ENCODE measurements at regions not wholly inside any gene's neighbourhood (a gene's known extent, or its start where the extent isn't known, plus 50 kb on each side); places are given as distances from the start of the nearest gene placed in this dataset.
"Not testable (repeated sequence)": the region's sequence is repeated elsewhere in the genome, so short reads cannot be mapped to it uniquely, and the experiment has no call there.

GRCh38 chr3:68664276-68664675 is 268.1 kb downstream of the TAFA4 start:
- TF ChIP-seq CTCF (IDR thresholded peaks at IDR 0.05; ENCODE audit: insufficient read depth in 1 of 2, low read depth in 1 of 2, low read length in 1 of 2, severe bottlenecking in 1 of 2, unreplicated experiment in 1 of 2): no peak
- Histone ChIP-seq H3K4me1 (no peaks in the 10 kb centered on the region), H3K4me3 (ENCODE audit: low read depth, low read length) (no peak overlapping the region), H3K27me3 (replicated peaks; ENCODE audit: control insufficient read depth, insufficient read depth, low read length) (no peaks in the 10 kb centered on the region), H3K36me3 (ENCODE audit: control insufficient read depth, insufficient read depth, low read length) (no peaks in the 10 kb centered on the region), H3K9me3 (no peaks in the 10 kb centered on the region; the same call in 1 of the 2 replicates)
- POLR2A ChIA-PET: no interaction called here
- Mint-ChIP-seq H3K9me3 (ENCODE audit: unreplicated experiment) (no peaks in the 10 kb centered on the region), H3K4me1 (ENCODE audit: low read depth, unreplicated experiment) (no peaks in the 10 kb centered on the region), H3K36me3 (ENCODE audit: insufficient read depth, unreplicated experiment) (no peaks in the 10 kb centered on the region), H3K27me3 (ENCODE audit: insufficient read depth, unreplicated experiment) (peaks cover 7% of the 10 kb centered on the region), H3K4me3 (ENCODE audit: unreplicated experiment) (no peak overlapping the region), H3K27ac (ENCODE audit: unreplicated experiment) (no peak overlapping the region)
- no TSS peak for BruUV-seq (replicated peaks)
- DNase-seq: no peak
- CTCF ChIA-PET: no interaction called here
- intact Hi-C loops (cut with micrococcal nuclease; ENCODE audit: unreplicated experiment): no loop called here

GRCh38 chr3:68662176-68662575 is 270.2 kb downstream of the TAFA4 start:
- no TSS peak for BruUV-seq (replicated peaks)
- no peaks in the 10 kb centered on the region for H3K36me3 ChIP-seq (ENCODE audit: control insufficient read depth, insufficient read depth, low read length)
- no peaks in the 10 kb centered on the region for H3K9me3 Mint-ChIP-seq (ENCODE audit: unreplicated experiment)

GRCh38 chr3:68650657-68651056 is 281.7 kb downstream of the TAFA4 start:
- H3K4me1 Mint-ChIP-seq (ENCODE audit: low read depth, unreplicated experiment); H3K27me3 ChIP-seq (replicated peaks; ENCODE audit: control insufficient read depth, insufficient read depth, low read length); POLR2A ChIA-PET; CTCF ChIA-PET; H3K4me1 ChIP-seq; H3K36me3 ChIP-seq (ENCODE audit: control insufficient read depth, insufficient read depth, low read length); DNase-seq; H3K9me3 ChIP-seq; H3K4me3 Mint-ChIP-seq (ENCODE audit: unreplicated experiment); H3K4me3 ChIP-seq (ENCODE audit: low read depth, low read length); H3K27me3 Mint-ChIP-seq (ENCODE audit: insufficient read depth, unreplicated experiment); H3K36me3 Mint-ChIP-seq (ENCODE audit: insufficient read depth, unreplicated experiment); BruUV-seq (replicated peaks); intact Hi-C loops (cut with micrococcal nuclease; ENCODE audit: unreplicated experiment); H3K9me3 Mint-ChIP-seq (ENCODE audit: unreplicated experiment); H3K27ac Mint-ChIP-seq (ENCODE audit: unreplicated experiment): not testable (repeated sequence)

More at GRCh38 chr3:68662176-68662575, 270.2 kb downstream of the TAFA4 start:
- no peaks in the 10 kb centered on the region for H3K27me3 ChIP-seq (replicated peaks; ENCODE audit: control insufficient read depth, insufficient read depth, low read length)
- no peak overlapping the region for H3K27ac Mint-ChIP-seq (ENCODE audit: unreplicated experiment)
- no peak for DNase-seq
- intact Hi-C loops (cut with micrococcal nuclease; ENCODE audit: unreplicated experiment): no loop called here
- no peaks in the 10 kb centered on the region for H3K4me1 ChIP-seq
- no peaks in the 10 kb centered on the region for H3K36me3 Mint-ChIP-seq (ENCODE audit: insufficient read depth, unreplicated experiment)
- H3K9me3 ChIP-seq: no peaks in the 10 kb centered on the region; the same call in 1 of the 2 replicates
- no peak overlapping the region for H3K4me3 Mint-ChIP-seq (ENCODE audit: unreplicated experiment)
- TF ChIP-seq CTCF (IDR thresholded peaks at IDR 0.05; ENCODE audit: insufficient read depth in 1 of 2, low read depth in 1 of 2, low read length in 1 of 2, severe bottlenecking in 1 of 2, unreplicated experiment in 1 of 2): no peak
- ChIA-PET POLR2A (no interaction called here), CTCF (no interaction called here)
- no peaks in the 10 kb centered on the region for H3K4me1 Mint-ChIP-seq (ENCODE audit: low read depth, unreplicated experiment)
- H3K4me3 ChIP-seq (ENCODE audit: low read depth, low read length): no peak overlapping the region
- H3K27me3 Mint-ChIP-seq (ENCODE audit: insufficient read depth, unreplicated experiment): peaks cover 7% of the 10 kb centered on the region

GRCh38 chr3:68648494-68648893 is 283.9 kb downstream of the TAFA4 start:
- Histone ChIP-seq H3K27me3 (replicated peaks; ENCODE audit: control insufficient read depth, insufficient read depth, low read length) (no peaks in the 10 kb centered on the region; the same call in 1 of the 2 replicates), H3K9me3 (no peaks in the 10 kb centered on the region), H3K4me1 (no peaks in the 10 kb centered on the region), H3K4me3 (ENCODE audit: low read depth, low read length) (no peak overlapping the region), H3K36me3 (ENCODE audit: control insufficient read depth, insufficient read depth, low read length) (no peaks in the 10 kb centered on the region)
- BruUV-seq (replicated peaks): no TSS peak
- H3K36me3 Mint-ChIP-seq (ENCODE audit: insufficient read depth, unreplicated experiment): no peaks in the 10 kb centered on the region
- DNase-seq: no peak
- ChIA-PET CTCF (interaction anchor here (0.7 kb wide), 1 partner anchor 1249 kb away, joined by 3 read pairs; no protein-coding TSS in a partner anchor), POLR2A (no interaction called here)
- no peak for TF ChIP-seq CTCF (IDR thresholded peaks at IDR 0.05; ENCODE audit: insufficient read depth in 1 of 2, low read depth in 1 of 2, low read length in 1 of 2, severe bottlenecking in 1 of 2, unreplicated experiment in 1 of 2)
- H3K4me1 Mint-ChIP-seq (ENCODE audit: low read depth, unreplicated experiment): no peaks in the 10 kb centered on the region
- H3K27ac Mint-ChIP-seq (ENCODE audit: unreplicated experiment): no peak overlapping the region
- intact Hi-C loops (cut with micrococcal nuclease; ENCODE audit: unreplicated experiment): no loop called here
- H3K9me3 Mint-ChIP-seq (ENCODE audit: unreplicated experiment): no peaks in the 10 kb centered on the region
- peaks cover 9% of the 10 kb centered on the region for H3K27me3 Mint-ChIP-seq (ENCODE audit: insufficient read depth, unreplicated experiment)
- no peak overlapping the region for H3K4me3 Mint-ChIP-seq (ENCODE audit: unreplicated experiment)
